Psoas muscle (tissue), 7 donors: ENCODE measurements at regions not wholly inside any gene's neighbourhood (a gene's known extent, or its start where the extent isn't known, plus 50 kb on each side); places are given as distances from the start of the nearest gene placed in this dataset.

Source experiments
- ATAC-seq, 4 donors: fragments of 200-7000 bp; cut with Tn5 transposase; one replicate each; pipeline ENCODE4 v1.9.1; 2020; ENCODE audit warnings: moderate library complexity in 3 of 4, mild to moderate bottlenecking in 2 of 4
- DNase-seq, 2 donors: peaks; one replicate each; pipeline ENCODE4 v3.0.0-alpha.2; 2020
- H3K27ac ChIP-seq: fragments of 200-600 bp; one replicate; pipeline ENCODE4 v1.8.0; 2022
- H3K27me3 ChIP-seq, 3 donors: fragments of 200-600 bp in 1 of 3; one replicate each; pipeline versions ENCODE4 v1.6.1 to v1.8.0; 2013 to 2022; ENCODE audit warnings: low read length in 2 of 3, mild to moderate bottlenecking in 2 of 3, moderate library complexity in 1 of 3; ENCODE audit not compliant: insufficient read depth in 3 of 3
- H3K36me3 ChIP-seq, 2 donors: fragments of 200-600 bp in 1 of 2; one replicate each; pipeline versions ENCODE4 v1.6.1 to v1.8.0; 2013 to 2022; ENCODE audit warnings: low read depth in 1 of 2, mild to moderate bottlenecking in 1 of 2, moderate library complexity in 1 of 2; ENCODE audit not compliant: insufficient read depth in 1 of 2
- H3K4me1 ChIP-seq: fragments of 200-600 bp; one replicate; pipeline ENCODE4 v1.8.0; 2022
- H3K4me3 ChIP-seq: fragments of 200-600 bp; one replicate; pipeline ENCODE4 v1.8.0; 2022; ENCODE audit warnings: mild to moderate bottlenecking
- H3K9me3 ChIP-seq: fragments of 200-600 bp; one replicate; pipeline ENCODE4 v1.8.0; 2022
- WGBS, 3 donors: extraction: QIAGEN DNeasy Blood & Tissue Kit; methylation state at CpG; one replicate each; pipeline versions ENCODE4 v1.1.6 to v1.1.7; 2013; 5-methylcytosine and 5-hydroxymethylcytosine counted together
- intact Hi-C, 2 donors: fragments of 100-400 bp; cut with DNase I; formaldehyde crosslinking; loops; one replicate each; pipeline versions ENCODE4 v1.11.0 to v1.14.2; 2022
- TF ChIP-seq, protein P1 (sequence below): fragments of 200-600 bp; IDR thresholded peaks from one replicate; pipeline ENCODE4 v1.8.0; 2022; ENCODE audit warnings: antibody characterized with exemption
- donor health status: healthy with polysubstance abuse.
- donor health status: DM: no; HTN: no; CAD: no; lungs with moderate emphysema.
- donor health status: Bipolar disorder and iron deficiency.
- donor health status: healthy.
- donor health status: DM: yes; HTN: yes; CAD: no.
- donor health status: DM: no; HTN: no; CAD: no.
- donor health status: DM: yes; HTN: yes; CAD: no.

DNA sequence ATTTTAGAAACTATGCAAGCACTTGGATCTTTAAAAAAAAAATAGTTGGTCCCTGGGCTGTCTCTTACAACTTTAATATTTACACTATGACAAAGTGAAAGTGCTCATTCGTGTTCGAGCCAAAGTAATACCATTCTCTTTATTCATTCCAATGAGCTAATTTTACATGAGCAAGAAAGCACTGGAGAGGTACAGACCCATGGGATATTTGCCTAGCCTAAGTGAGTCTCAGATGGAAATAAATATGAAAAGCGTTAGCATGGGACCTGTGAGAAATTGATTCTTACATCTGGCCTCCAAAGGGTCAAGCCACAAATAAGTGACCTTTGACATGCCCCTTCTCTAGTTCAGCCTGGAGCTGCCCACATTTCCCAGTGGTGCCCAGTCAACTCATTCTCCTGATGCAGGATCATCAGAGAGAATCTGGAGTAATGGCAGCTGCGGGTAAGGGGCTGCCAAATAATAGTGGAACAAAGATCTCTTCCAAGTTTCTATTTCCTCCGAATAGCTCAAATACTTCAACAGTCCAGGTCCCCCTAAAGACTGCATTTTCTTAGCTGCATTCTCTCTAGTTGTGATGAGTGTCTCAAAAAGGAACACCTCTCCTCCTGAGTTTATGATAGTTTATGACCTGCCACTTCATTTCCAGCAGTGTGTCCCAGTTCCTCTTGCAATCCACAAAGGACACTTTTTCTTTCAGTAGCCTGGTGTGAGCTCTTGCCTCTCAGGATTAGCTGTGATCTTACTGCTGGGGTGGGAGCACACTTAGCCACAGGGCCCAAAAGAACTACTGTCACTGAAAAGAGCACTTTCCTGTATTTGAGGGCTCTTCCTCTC, 208.2 kb downstream of the DAD1 start:
- intact Hi-C loops: loop anchor here in 1 of 2 donors (10.0 kb wide), 1 partner anchor 434 kb away; the partner anchor contains the start of gene SLC7A7
- DNase-seq (no peak), ATAC-seq (peak in 1 of 4 donors; percentile 35)
- Histone ChIP-seq H3K27me3 (no peaks in the 10 kb centered on the region), H3K27ac (no peak overlapping the region), H3K36me3 (no peaks in the 10 kb centered on the region), H3K4me1 (no peaks in the 10 kb centered on the region), H3K9me3 (no peaks in the 10 kb centered on the region), H3K4me3 (no peak overlapping the region)
- 24 to 47% (median 29%) methylated on average over 5 of the region's 5 CpGs for WGBS, 3 donors
- TF ChIP-seq, protein P1, sequence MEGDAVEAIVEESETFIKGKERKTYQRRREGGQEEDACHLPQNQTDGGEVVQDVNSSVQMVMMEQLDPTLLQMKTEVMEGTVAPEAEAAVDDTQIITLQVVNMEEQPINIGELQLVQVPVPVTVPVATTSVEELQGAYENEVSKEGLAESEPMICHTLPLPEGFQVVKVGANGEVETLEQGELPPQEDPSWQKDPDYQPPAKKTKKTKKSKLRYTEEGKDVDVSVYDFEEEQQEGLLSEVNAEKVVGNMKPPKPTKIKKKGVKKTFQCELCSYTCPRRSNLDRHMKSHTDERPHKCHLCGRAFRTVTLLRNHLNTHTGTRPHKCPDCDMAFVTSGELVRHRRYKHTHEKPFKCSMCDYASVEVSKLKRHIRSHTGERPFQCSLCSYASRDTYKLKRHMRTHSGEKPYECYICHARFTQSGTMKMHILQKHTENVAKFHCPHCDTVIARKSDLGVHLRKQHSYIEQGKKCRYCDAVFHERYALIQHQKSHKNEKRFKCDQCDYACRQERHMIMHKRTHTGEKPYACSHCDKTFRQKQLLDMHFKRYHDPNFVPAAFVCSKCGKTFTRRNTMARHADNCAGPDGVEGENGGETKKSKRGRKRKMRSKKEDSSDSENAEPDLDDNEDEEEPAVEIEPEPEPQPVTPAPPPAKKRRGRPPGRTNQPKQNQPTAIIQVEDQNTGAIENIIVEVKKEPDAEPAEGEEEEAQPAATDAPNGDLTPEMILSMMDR: no peak

DNA sequence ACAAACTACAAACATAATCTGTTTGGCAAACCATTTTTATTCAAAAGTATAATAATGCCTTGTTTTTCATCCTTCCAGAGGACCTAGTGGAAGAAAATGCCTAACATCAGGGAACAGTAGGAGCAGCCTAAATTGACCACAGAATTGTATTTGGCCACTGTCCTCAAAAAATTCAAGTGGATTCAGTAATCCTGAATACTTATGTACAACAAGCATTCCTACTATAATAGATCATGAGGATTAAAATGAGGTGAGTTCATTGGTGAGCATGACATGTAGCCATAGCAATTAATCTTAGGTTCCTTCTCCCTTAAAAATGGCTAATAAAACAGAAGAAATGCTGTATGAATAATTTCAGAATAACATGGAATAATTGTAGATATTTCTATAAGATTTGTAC, 209.3 kb downstream of the DAD1 start:
- ATAC-seq (no peak), DNase-seq (no peak)
- no peaks in the 10 kb centered on the region for H3K36me3 ChIP-seq
- intact Hi-C loops: loop anchor here in 1 of 2 donors (10.0 kb wide), 1 partner anchor 435 kb away; the partner anchor contains the start of gene SLC7A7
- no peaks in the 10 kb centered on the region for H3K9me3 ChIP-seq
- H3K4me1 ChIP-seq: no peaks in the 10 kb centered on the region
- H3K27ac ChIP-seq: no peak overlapping the region
- TF ChIP-seq, protein P1: no peak
- no peak overlapping the region for H3K4me3 ChIP-seq
- no peaks in the 10 kb centered on the region for H3K27me3 ChIP-seq

DNA sequence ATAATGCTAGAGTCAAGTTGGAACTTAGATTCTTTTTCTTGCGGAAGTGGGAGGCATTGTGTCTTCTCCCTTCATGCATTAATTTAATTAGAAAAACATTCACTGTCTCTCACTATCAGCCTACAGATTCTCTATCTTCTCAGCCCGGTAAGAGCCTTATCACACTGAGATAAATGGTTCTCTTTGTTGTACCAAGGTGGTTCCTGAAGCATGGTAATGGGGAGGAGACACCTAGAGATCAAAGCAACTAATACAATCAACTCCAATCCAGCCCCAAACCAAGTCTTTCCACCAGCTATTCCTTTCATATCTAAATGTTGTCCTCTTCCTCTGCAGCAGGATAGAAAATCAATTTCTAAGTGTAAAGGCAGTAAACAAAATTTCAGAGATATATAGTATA, 210.8 kb downstream of the DAD1 start:
- H3K36me3 ChIP-seq: no peaks in the 10 kb centered on the region
- intact Hi-C loops: no loop called here
- no peaks in the 10 kb centered on the region for H3K9me3 ChIP-seq
- H3K4me3 ChIP-seq: no peak overlapping the region
- WGBS, 3 donors: 75 to 79% (median 77%) methylated on average over 2 of the region's 2 CpGs
- no peaks in the 10 kb centered on the region for H3K4me1 ChIP-seq
- no peak overlapping the region for H3K27ac ChIP-seq
- TF ChIP-seq, protein P1: no peak
- no peaks in the 10 kb centered on the region for H3K27me3 ChIP-seq
- no peak for DNase-seq
- ATAC-seq: no peak

DNA sequence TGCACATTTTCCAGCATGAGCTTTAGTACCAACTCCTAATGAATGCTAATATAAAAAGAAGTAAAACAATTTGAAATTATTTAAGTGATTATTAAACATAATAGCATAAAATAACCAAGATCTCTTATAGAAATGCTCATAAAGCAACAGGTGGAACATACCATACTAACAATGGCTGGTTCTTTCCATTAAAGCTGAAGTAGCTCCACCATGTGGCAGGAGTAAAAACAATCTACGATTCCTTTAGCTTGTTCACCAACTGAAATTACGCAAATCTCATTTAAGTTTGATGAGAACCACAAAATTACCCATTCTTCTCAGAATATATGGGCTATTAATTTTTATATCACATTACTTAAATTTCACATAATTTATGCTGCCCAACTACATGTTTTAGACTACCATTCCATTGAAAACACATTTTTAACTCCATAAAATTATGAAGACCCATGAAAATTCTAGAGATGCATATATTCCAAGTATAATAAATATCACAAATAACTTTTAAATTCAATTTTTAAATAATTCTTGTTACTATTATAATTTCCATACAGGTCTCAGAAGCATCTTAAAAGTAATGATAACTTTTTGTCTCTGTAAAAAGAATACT, 213.6 kb downstream of the DAD1 start:
- Histone ChIP-seq H3K4me1 (no peaks in the 10 kb centered on the region), H3K36me3 (no peaks in the 10 kb centered on the region), H3K4me3 (no peak overlapping the region), H3K9me3 (no peaks in the 10 kb centered on the region), H3K27ac (no peak overlapping the region), H3K27me3 (no peaks in the 10 kb centered on the region)
- ATAC-seq (no peak), DNase-seq (no peak)
- TF ChIP-seq, protein P1: peak; percentile 44
- WGBS, 3 donors: 12 to 40% (median 19%) methylated on average over 2 of the region's 2 CpGs
- intact Hi-C loops: no loop called here
